Naive thymus-derived CD8-positive, alpha-beta T cell (primary cell): ENCODE measurements at regions not wholly inside any gene's neighbourhood (a gene's known extent, or its start where the extent isn't known, plus 50 kb on each side); places are given as distances from the start of the nearest gene placed in this dataset.
"Not testable (repeated sequence)": the region's sequence is repeated elsewhere in the genome, so short reads cannot be mapped to it uniquely, and the experiment has no call there.

Experiments
- ATAC-seq, 2 donors: fragments of 150-1000 bp; cut with Tn5 transposase in 1 of 2; sonication (Bioruptor Pico), chemical (Tn5 transposase) in 1 of 2; 1 replicate in 1 of 2; 2 replicates in 1 of 2; pipeline ENCODE4 v1.10.0; 2021; ENCODE audit warnings: mild to moderate bottlenecking in 2 of 2, moderate library complexity in 2 of 2
- POLR2A ChIA-PET: fragments of 350-600 bp; sonication (Branson Sonifier 250); formaldehyde crosslinking; loops from one replicate; lab custom pipeline; 2021; ENCODE audit warnings: antibody characterized with exemption; lab: Charles Lee
- DNase-seq, 10 donors: peaks; one replicate each; pipeline versions ENCODE4 v3.0.0 to v3.0.0-alpha.2; 2020 to 2022
- H3K27ac Mint-ChIP-seq, 10 donors: one replicate each; pipeline ENCODE4 v1.8.0; 2020 to 2022; ENCODE audit warnings: mild to moderate bottlenecking in 10 of 10, mixed read lengths in 10 of 10, moderate library complexity in 4 of 10, inconsistent platforms in 1 of 10
- H3K27me3 Mint-ChIP-seq, 5 donors: one replicate each; pipeline ENCODE4 v1.8.0; 2021 to 2022; ENCODE audit warnings: mixed read lengths in 5 of 5
- H3K36me3 Mint-ChIP-seq, 3 donors: one replicate each; pipeline ENCODE4 v1.8.0; 2020 to 2022; ENCODE audit warnings: mixed read lengths in 3 of 3, mild to moderate bottlenecking in 2 of 3, inconsistent platforms in 1 of 3
- H3K4me1 Mint-ChIP-seq, 4 donors: one replicate each; pipeline ENCODE4 v1.8.0; 2021 to 2022; ENCODE audit warnings: mixed read lengths in 4 of 4
- H3K4me3 Mint-ChIP-seq, 10 donors: one replicate each; pipeline ENCODE4 v1.8.0; 2020 to 2022; ENCODE audit warnings: mild to moderate bottlenecking in 10 of 10, mixed read lengths in 10 of 10, moderate library complexity in 6 of 10, inconsistent platforms in 1 of 10
- H3K9me3 Mint-ChIP-seq, 9 donors: one replicate each; pipeline ENCODE4 v1.8.0; 2020 to 2022; ENCODE audit warnings: mixed read lengths in 9 of 9, mild to moderate bottlenecking in 3 of 9, inconsistent platforms in 1 of 9, moderate library complexity in 1 of 9

- no peaks in the 10 kb centered on the region for H3K4me1 Mint-ChIP-seq
- no peaks in the 10 kb centered on the region for H3K9me3 Mint-ChIP-seq
- no peaks in the 10 kb centered on the region for H3K36me3 Mint-ChIP-seq
- ATAC-seq (no peak), DNase-seq (no peak)
- POLR2A ChIA-PET = no interaction called here
- no peak overlapping the region for H3K27ac Mint-ChIP-seq
- no peak overlapping the region for H3K4me3 Mint-ChIP-seq
- H3K27me3 Mint-ChIP-seq = no peaks in the 10 kb centered on the region
Measured at GRCh38 chrX:44785652-44786051, 58.2 kb upstream of the DUSP21 start.

- POLR2A ChIA-PET = no interaction called here
- Mint-ChIP-seq H3K4me1 (no peaks in the 10 kb centered on the region), H3K4me3 (no peak overlapping the region), H3K36me3 (no peaks in the 10 kb centered on the region), H3K9me3 (no peaks in the 10 kb centered on the region), H3K27ac (no peak overlapping the region), H3K27me3 (no peaks in the 10 kb centered on the region)
- ATAC-seq = no peak
- DNase-seq = no peak
Measured at GRCh38 chrX:44784241-44784640, 59.6 kb upstream of the DUSP21 start.

GRCh38 chrX:44778254-44778653, 65.6 kb upstream of the DUSP21 start:
- no peaks in the 10 kb centered on the region for H3K36me3 Mint-ChIP-seq
- no peak for ATAC-seq
- POLR2A ChIA-PET = no interaction called here
- H3K27ac Mint-ChIP-seq = no peak overlapping the region
- H3K4me1 Mint-ChIP-seq = no peaks in the 10 kb centered on the region
- H3K27me3 Mint-ChIP-seq = no peaks in the 10 kb centered on the region
- no peak overlapping the region for H3K4me3 Mint-ChIP-seq
- H3K9me3 Mint-ChIP-seq = peaks cover 0 to 2% (median 0%) of the 10 kb centered on the region in 9 donors
- no peak for DNase-seq

GRCh38 chrX:44775726-44776125, 68.1 kb upstream of the DUSP21 start:
- H3K4me3 Mint-ChIP-seq = no peak overlapping the region
- H3K9me3 Mint-ChIP-seq = peaks cover 0 to 2% (median 0%) of the 10 kb centered on the region in 9 donors
- no peak overlapping the region for H3K27ac Mint-ChIP-seq
- POLR2A ChIA-PET = no interaction called here
- no peaks in the 10 kb centered on the region for H3K4me1 Mint-ChIP-seq
- no peaks in the 10 kb centered on the region for H3K27me3 Mint-ChIP-seq
- H3K36me3 Mint-ChIP-seq = no peaks in the 10 kb centered on the region
- ATAC-seq (no peak), DNase-seq (no peak)

- DNase-seq, POLR2A ChIA-PET, H3K27me3 Mint-ChIP-seq, H3K36me3 Mint-ChIP-seq, H3K4me1 Mint-ChIP-seq, ATAC-seq, H3K9me3 Mint-ChIP-seq, H3K27ac Mint-ChIP-seq, H3K4me3 Mint-ChIP-seq: not testable (repeated sequence)
Measured at GRCh38 chrX:44774066-44774465, 69.8 kb upstream of the DUSP21 start.

GRCh38 chrX:44770121-44770520, 73.7 kb upstream of the DUSP21 start:
- DNase-seq (no peak), ATAC-seq (no peak)
- POLR2A ChIA-PET = no interaction called here
- no peaks in the 10 kb centered on the region for H3K27me3 Mint-ChIP-seq
- H3K36me3 Mint-ChIP-seq = peaks cover 0 to 2% (median 0%) of the 10 kb centered on the region in 3 donors
- peaks cover 0 to 2% (median 0%) of the 10 kb centered on the region in 4 donors for H3K4me1 Mint-ChIP-seq
- H3K4me3 Mint-ChIP-seq = no peak overlapping the region
- peaks cover 0 to 11% (median 0%) of the 10 kb centered on the region in 9 donors for H3K9me3 Mint-ChIP-seq
- no peak overlapping the region for H3K27ac Mint-ChIP-seq

- Mint-ChIP-seq H3K27ac (no peak overlapping the region), H3K9me3 (peaks cover 0 to 11% (median 0%) of the 10 kb centered on the region in 9 donors), H3K27me3 (no peaks in the 10 kb centered on the region), H3K4me3 (no peak overlapping the region), H3K4me1 (peaks cover 0 to 2% (median 0%) of the 10 kb centered on the region in 4 donors), H3K36me3 (peaks cover 0 to 2% (median 0%) of the 10 kb centered on the region in 3 donors)
- ATAC-seq = no peak
- DNase-seq = no peak
- POLR2A ChIA-PET = no interaction called here
Measured at GRCh38 chrX:44767308-44767707, 76.5 kb upstream of the DUSP21 start.

GRCh38 chrX:44765556-44765955, 78.3 kb upstream of the DUSP21 start:
- H3K4me3 Mint-ChIP-seq = no peak overlapping the region
- H3K27ac Mint-ChIP-seq = no peak overlapping the region
- H3K36me3 Mint-ChIP-seq = peaks cover 0 to 2% (median 0%) of the 10 kb centered on the region in 3 donors
- no peak for ATAC-seq
- H3K27me3 Mint-ChIP-seq = no peaks in the 10 kb centered on the region
- POLR2A ChIA-PET = no interaction called here
- no peak for DNase-seq
- peaks cover 0 to 2% (median 0%) of the 10 kb centered on the region in 4 donors for H3K4me1 Mint-ChIP-seq
- H3K9me3 Mint-ChIP-seq = peaks cover 0 to 11% (median 0%) of the 10 kb centered on the region in 9 donors

- Mint-ChIP-seq H3K4me1 (peaks cover 0 to 2% (median under 1%) of the 10 kb centered on the region in 4 donors), H3K27ac (no peak overlapping the region), H3K9me3 (no peaks in the 10 kb centered on the region), H3K27me3 (peaks cover 0 to under 1% (median 0%) of the 10 kb centered on the region in 5 donors), H3K4me3 (no peak overlapping the region), H3K36me3 (no peaks in the 10 kb centered on the region)
- ATAC-seq (no peak), DNase-seq (no peak)
- POLR2A ChIA-PET = no interaction called here
Measured at GRCh38 chrX:44747969-44748368, 95.9 kb upstream of the DUSP21 start.

- Mint-ChIP-seq H3K9me3 (no peaks in the 10 kb centered on the region), H3K27ac (no peak overlapping the region), H3K4me1 (peaks cover 0 to 2% (median under 1%) of the 10 kb centered on the region in 4 donors), H3K36me3 (no peaks in the 10 kb centered on the region), H3K4me3 (no peak overlapping the region), H3K27me3 (peaks cover 0 to 3% (median 0%) of the 10 kb centered on the region in 5 donors)
- DNase-seq (no peak), ATAC-seq (no peak)
- POLR2A ChIA-PET = no interaction called here
Measured at GRCh38 chrX:44747317-44747716, 96.5 kb upstream of the DUSP21 start.

- POLR2A ChIA-PET = no interaction called here
- Mint-ChIP-seq H3K36me3 (no peaks in the 10 kb centered on the region), H3K27ac (no peak overlapping the region), H3K4me3 (no peak overlapping the region), H3K27me3 (peaks cover 0 to 3% (median 1%) of the 10 kb centered on the region in 5 donors), H3K4me1 (peaks cover 0 to 2% (median under 1%) of the 10 kb centered on the region in 4 donors), H3K9me3 (no peaks in the 10 kb centered on the region)
- ATAC-seq = no peak
- no peak for DNase-seq
Measured at GRCh38 chrX:44744799-44745198, 99.0 kb upstream of the DUSP21 start.

- ATAC-seq = no peak
Measured at GRCh38 chrX:44742480-44743155, 101.2 kb upstream of the DUSP21 start.

GRCh38 chrX:44741859-44742258, 102.0 kb upstream of the DUSP21 start:
- DNase-seq, ATAC-seq, H3K27ac Mint-ChIP-seq, H3K36me3 Mint-ChIP-seq, H3K27me3 Mint-ChIP-seq, H3K9me3 Mint-ChIP-seq, POLR2A ChIA-PET, H3K4me1 Mint-ChIP-seq, H3K4me3 Mint-ChIP-seq: not testable (repeated sequence)

More at GRCh38 chrX:44742480-44743155, 101.2 kb upstream of the DUSP21 start:
- Mint-ChIP-seq H3K4me1 (peaks cover 0 to 2% (median under 1%) of the 10 kb centered on the region in 4 donors), H3K27me3 (peaks cover 0 to 6% (median 1%) of the 10 kb centered on the region in 5 donors), H3K9me3 (peaks cover 0 to 2% (median 0%) of the 10 kb centered on the region in 9 donors), H3K4me3 (no peak overlapping the region), H3K27ac (no peak overlapping the region), H3K36me3 (no peaks in the 10 kb centered on the region)
- POLR2A ChIA-PET = no interaction called here
- no peak for DNase-seq

- H3K4me3 Mint-ChIP-seq, H3K4me1 Mint-ChIP-seq, H3K27ac Mint-ChIP-seq, H3K36me3 Mint-ChIP-seq, POLR2A ChIA-PET, H3K27me3 Mint-ChIP-seq, H3K9me3 Mint-ChIP-seq, DNase-seq, ATAC-seq: not testable (repeated sequence)
Measured at GRCh38 chrX:44741458-44741857, 102.4 kb upstream of the DUSP21 start.
